ENCODE measurements at regions not wholly inside any gene's neighbourhood (a gene's known extent, or its start where the extent isn't known, plus 50 kb on each side); places are given as distances from the start of the nearest gene placed in this dataset.
A peak's percentile ranks its signal among the peaks of the same experiment; 100 is the strongest.
"Not testable (repeated sequence)": the region's sequence is repeated elsewhere in the genome, so short reads cannot be mapped to it uniquely, and the experiment has no call there.

DNA sequence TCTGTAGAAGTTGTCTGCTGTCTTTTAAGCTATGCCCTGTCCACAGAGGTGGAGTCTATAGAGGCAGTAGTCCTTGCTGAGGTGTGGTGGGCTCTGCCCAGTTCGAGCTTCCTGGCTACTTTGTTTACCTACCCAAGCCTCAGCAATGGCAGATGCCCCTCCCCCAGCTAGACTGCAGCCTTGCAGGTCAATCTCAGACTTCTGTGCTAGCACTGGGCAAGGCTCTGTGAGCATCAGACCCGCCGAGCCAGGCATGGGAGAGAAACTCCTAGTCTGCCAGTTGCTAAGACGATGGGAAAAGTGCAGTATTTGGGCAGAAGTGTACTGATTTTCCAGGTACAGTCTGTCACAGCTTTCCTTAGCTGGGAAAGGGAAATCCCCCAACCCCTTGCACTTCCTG is 694.1 kb upstream of the CDH6 start:
- intact Hi-C loops (cut with micrococcal nuclease): no loop called here
- Histone ChIP-seq H3K4me1 (no peaks in the 10 kb centered on the region), H3K27ac (replicated peaks) (no peak overlapping the region), H3K4me3 (no peak overlapping the region), H3K27me3 (ENCODE audit: low read depth) (no peaks in the 10 kb centered on the region), H3K36me3 (no peaks in the 10 kb centered on the region), H3K9me3 (replicated peaks) (no peaks in the 10 kb centered on the region)
- no peak for DNase-seq
- TF ChIP-seq, protein P1, sequence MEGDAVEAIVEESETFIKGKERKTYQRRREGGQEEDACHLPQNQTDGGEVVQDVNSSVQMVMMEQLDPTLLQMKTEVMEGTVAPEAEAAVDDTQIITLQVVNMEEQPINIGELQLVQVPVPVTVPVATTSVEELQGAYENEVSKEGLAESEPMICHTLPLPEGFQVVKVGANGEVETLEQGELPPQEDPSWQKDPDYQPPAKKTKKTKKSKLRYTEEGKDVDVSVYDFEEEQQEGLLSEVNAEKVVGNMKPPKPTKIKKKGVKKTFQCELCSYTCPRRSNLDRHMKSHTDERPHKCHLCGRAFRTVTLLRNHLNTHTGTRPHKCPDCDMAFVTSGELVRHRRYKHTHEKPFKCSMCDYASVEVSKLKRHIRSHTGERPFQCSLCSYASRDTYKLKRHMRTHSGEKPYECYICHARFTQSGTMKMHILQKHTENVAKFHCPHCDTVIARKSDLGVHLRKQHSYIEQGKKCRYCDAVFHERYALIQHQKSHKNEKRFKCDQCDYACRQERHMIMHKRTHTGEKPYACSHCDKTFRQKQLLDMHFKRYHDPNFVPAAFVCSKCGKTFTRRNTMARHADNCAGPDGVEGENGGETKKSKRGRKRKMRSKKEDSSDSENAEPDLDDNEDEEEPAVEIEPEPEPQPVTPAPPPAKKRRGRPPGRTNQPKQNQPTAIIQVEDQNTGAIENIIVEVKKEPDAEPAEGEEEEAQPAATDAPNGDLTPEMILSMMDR (IDR thresholded peaks at IDR 0.05; ENCODE audit: borderline replicate concordance): no peak

DNA sequence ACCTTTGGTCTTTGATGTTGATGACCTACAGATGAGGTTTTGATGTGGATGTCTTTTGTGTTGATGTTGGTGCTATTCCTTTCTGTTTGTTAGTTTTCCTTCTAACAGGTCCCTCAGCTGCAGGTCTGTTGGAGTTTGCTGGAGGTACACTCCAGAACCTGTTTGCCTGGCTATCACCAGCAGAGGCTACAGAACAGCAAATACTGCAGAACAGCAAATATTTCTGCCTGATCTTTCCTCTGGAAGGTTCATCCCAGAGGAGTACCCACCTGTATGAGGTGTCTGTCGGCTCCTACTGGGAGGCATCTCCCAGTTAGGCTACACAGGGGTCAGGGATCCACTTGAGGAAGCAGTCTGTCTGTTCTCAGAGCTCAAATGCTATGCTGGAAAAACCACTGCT is 694.5 kb upstream of the CDH6 start:
- H3K27me3 ChIP-seq (ENCODE audit: low read depth): no peaks in the 10 kb centered on the region
- TF ChIP-seq, protein P1 (IDR thresholded peaks at IDR 0.05; ENCODE audit: borderline replicate concordance): no peak
- no peaks in the 10 kb centered on the region for H3K9me3 ChIP-seq (replicated peaks)
- H3K27ac ChIP-seq (replicated peaks): no peak overlapping the region
- no peaks in the 10 kb centered on the region for H3K4me1 ChIP-seq
- no peak for DNase-seq
- H3K36me3 ChIP-seq: no peaks in the 10 kb centered on the region
- intact Hi-C loops (cut with micrococcal nuclease): no loop called here
- H3K4me3 ChIP-seq: no peak overlapping the region

DNA sequence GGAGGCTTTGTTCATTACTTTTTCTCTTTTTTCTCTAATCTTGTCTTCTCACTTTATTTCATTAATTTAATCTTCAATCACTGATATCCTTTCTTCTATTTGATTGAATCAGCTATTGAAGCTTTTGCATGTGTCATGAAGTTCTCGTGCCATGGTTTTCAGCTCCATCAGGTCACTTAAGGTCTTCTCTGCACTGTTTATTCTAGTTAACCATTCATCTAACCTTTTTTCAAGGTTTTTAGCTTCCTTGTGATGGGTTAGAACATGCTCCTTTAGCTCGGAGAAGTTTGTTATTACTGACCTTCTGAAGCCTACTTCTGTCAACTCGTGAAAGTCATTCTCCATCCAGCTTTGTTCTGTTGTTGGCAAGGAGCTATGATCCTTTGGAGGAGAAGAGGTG is 695.0 kb upstream of the CDH6 start:
- DNase-seq; H3K27me3 ChIP-seq (ENCODE audit: low read depth); H3K36me3 ChIP-seq; H3K4me1 ChIP-seq; H3K9me3 ChIP-seq (replicated peaks); H3K27ac ChIP-seq (replicated peaks); intact Hi-C loops (cut with micrococcal nuclease); H3K4me3 ChIP-seq: not testable (repeated sequence)

DNA sequence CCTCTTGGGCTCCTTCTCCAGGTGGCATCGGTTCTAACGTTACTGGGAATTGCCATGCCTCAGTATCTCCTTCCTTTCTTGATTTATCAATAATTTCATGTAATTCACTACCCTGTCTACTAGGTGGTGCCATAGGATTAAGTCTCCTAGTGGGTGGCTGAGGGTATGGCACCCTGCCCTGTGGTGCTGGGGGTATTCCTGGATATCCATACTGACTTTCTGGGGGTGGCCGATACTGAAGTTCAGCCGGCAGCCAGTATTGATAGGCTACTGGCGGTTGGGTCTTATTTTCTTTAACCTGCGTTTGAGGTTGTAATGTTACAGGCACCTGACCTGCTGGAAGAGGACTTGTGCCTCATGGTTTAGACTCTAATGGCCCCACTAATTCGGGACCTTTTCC is 699.4 kb upstream of the CDH6 start:
- H3K27me3 ChIP-seq (ENCODE audit: low read depth); H3K4me1 ChIP-seq; H3K4me3 ChIP-seq; H3K9me3 ChIP-seq (replicated peaks); H3K27ac ChIP-seq (replicated peaks); H3K36me3 ChIP-seq; intact Hi-C loops (cut with micrococcal nuclease); DNase-seq: not testable (repeated sequence)
- TF ChIP-seq, protein P1 (IDR thresholded peaks at IDR 0.05; ENCODE audit: borderline replicate concordance): peak; percentile 17

DNA sequence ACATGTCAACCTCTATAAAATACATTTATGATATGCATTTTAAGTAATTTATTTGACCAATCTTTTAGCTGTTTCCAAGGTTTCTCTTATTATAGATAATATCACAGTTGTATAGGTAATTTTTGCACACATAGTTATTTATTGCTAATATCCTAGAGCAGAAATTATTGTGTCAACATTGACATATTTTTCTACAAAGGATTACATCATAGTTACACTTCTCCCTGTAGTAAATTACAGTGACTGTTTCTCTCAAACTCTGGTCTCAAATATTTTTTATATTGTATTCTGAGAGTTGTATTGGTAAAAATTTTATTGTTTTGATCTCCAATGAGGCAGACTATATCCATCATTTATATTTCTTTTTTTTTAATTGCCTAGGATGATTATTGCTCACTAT is 714.4 kb upstream of the CDH6 start:
- H3K36me3 ChIP-seq: no peaks in the 10 kb centered on the region
- DNase-seq: no peak
- H3K4me3 ChIP-seq: no peak overlapping the region
- intact Hi-C loops (cut with micrococcal nuclease): no loop called here
- no peak overlapping the region for H3K27ac ChIP-seq (replicated peaks)
- H3K4me1 ChIP-seq: no peaks in the 10 kb centered on the region
- peaks cover 28% of the 10 kb centered on the region for H3K9me3 ChIP-seq (replicated peaks)
- TF ChIP-seq, protein P1 (IDR thresholded peaks at IDR 0.05; ENCODE audit: borderline replicate concordance): no peak
- no peaks in the 10 kb centered on the region for H3K27me3 ChIP-seq (ENCODE audit: low read depth)

DNA sequence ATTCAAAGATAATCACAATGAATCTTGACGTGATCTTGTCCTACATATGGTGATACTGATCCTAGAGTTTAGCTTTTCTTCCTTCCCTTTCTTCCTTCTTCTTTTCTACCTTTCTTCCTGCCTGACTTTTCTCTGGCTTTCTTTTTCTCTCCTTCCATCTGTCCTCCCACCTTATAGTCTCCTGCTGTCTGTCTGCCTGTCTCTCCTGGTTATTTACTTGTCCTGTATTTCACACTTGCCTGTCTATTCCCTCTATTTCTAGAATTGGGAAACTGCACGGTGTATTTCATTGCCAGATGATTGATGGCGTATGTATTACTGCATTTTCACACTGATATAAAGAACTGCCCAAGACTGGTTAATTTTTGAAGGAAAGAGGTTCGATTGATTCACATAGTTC is 718.1 kb upstream of the CDH6 start:
- TF ChIP-seq, protein P1 (IDR thresholded peaks at IDR 0.05; ENCODE audit: borderline replicate concordance): no peak
- no peaks in the 10 kb centered on the region for H3K36me3 ChIP-seq
- H3K27me3 ChIP-seq (ENCODE audit: low read depth): no peaks in the 10 kb centered on the region
- H3K4me3 ChIP-seq: no peak overlapping the region
- intact Hi-C loops (cut with micrococcal nuclease): no loop called here
- no peak for DNase-seq
- H3K4me1 ChIP-seq: no peaks in the 10 kb centered on the region
- H3K27ac ChIP-seq (replicated peaks): no peak overlapping the region
- peaks cover 28% of the 10 kb centered on the region for H3K9me3 ChIP-seq (replicated peaks)

Measured in left ventricle myocardium inferior (tissue), 1 donor.